ENCODE measurements at regions not wholly inside any gene's neighbourhood (a gene's known extent, or its start where the extent isn't known, plus 50 kb on each side); places are given as distances from the start of the nearest gene placed in this dataset.

- no peak for TF ChIP-seq KLF8 (tag by site-specific recombination; IDR thresholded peaks at IDR 0.05)
- TF ChIP-seq MEIS1 (CRISPR knock-in tag; IDR thresholded peaks at IDR 0.05; ENCODE audit: borderline replicate concordance), result no peak
- TF ChIP-seq SP2 (tag by site-specific recombination; IDR thresholded peaks at IDR 0.05), result no peak
- TF ChIP-seq CTCF (tag by site-specific recombination; IDR thresholded peaks at IDR 0.05), result no peak
- no peak for TF ChIP-seq ZNF133 (tag by site-specific recombination; IDR thresholded peaks at IDR 0.05)
- no peak for TF ChIP-seq ZNF488 (tag by site-specific recombination; IDR thresholded peaks at IDR 0.05)
- no peak for TF ChIP-seq ZXDB (tag by site-specific recombination; IDR thresholded peaks at IDR 0.05)
- no peak for TF ChIP-seq ZNF830 (tag by site-specific recombination; IDR thresholded peaks at IDR 0.05; ENCODE audit: low read depth)
- TF ChIP-seq KLF1 (tag by site-specific recombination; IDR thresholded peaks at IDR 0.05), result no peak
- TF ChIP-seq ATF2 (tag by site-specific recombination; IDR thresholded peaks at IDR 0.05; ENCODE audit: low read depth), result no peak
- TF ChIP-seq ZNF311 (tag by site-specific recombination; IDR thresholded peaks at IDR 0.05; ENCODE audit: borderline replicate concordance), result no peak
- TF ChIP-seq ZNF555 (tag by site-specific recombination; conservative IDR thresholded peaks at IDR 0.05), result no peak
- no peak for TF ChIP-seq ZBTB11 (tag by site-specific recombination; conservative IDR thresholded peaks at IDR 0.05; ENCODE audit: low read depth)
- no peak for TF ChIP-seq ZNF114 (tag by site-specific recombination; IDR thresholded peaks at IDR 0.05)
Measured at GRCh38 chr11:27228232-27228905, 134.6 kb downstream of the CCDC34 start.
